Ovary (tissue), 7 donors: ENCODE measurements at regions not wholly inside any gene's neighbourhood (a gene's known extent, or its start where the extent isn't known, plus 50 kb on each side); places are given as distances from the start of the nearest gene placed in this dataset.

Experiments used
- DNase-seq, 5 donors: peaks; one replicate each; pipeline ENCODE4 v3.0.0-alpha.2; 2019 to 2020
- H3K27ac ChIP-seq, 2 donors: fragments of 200-600 bp; one replicate each; pipeline versions ENCODE4 v1.5.1 to v1.8.0; 2019 to 2022
- H3K27me3 ChIP-seq: fragments of 200-600 bp; one replicate; pipeline ENCODE4 v1.8.0; 2022
- H3K36me3 ChIP-seq: fragments of 200-600 bp; sonication (generic); one replicate; pipeline ENCODE4 v1.5.1; 2019
- H3K4me1 ChIP-seq: one replicate; pipeline ENCODE4 v1.8.1; 2013; ENCODE audit warnings: mild to moderate bottlenecking, moderate library complexity; ENCODE audit not compliant: insufficient read depth
- H3K4me3 ChIP-seq: fragments of 200-600 bp; sonication (generic); one replicate; pipeline ENCODE4 v1.5.1; 2017
- H3K9me3 ChIP-seq, 2 donors: fragments of 200-600 bp in 1 of 2; sonication (generic) in 1 of 2; one replicate each; pipeline versions ENCODE4 v1.5.1 to v1.8.1; 2013 to 2019; ENCODE audit warnings: mild to moderate bottlenecking in 1 of 2, moderate library complexity in 1 of 2
- CTCF ChIP-seq, 3 donors: fragments of 450-650 bp in 2 of 3; fragments of 200-600 bp in 1 of 3; IDR thresholded peaks; one replicate each; pipeline versions ENCODE4 v1.5.1 to v1.8.0; 2016 to 2022; ENCODE audit warnings: antibody characterized with exemption in 3 of 3, mild to moderate bottlenecking in 1 of 3
- EP300 ChIP-seq: sonication (generic); formaldehyde crosslinking; IDR thresholded peaks from one replicate; pipeline ENCODE4 v1.6.1; 2017; ENCODE audit warnings: antibody characterized with exemption
- POLR2A ChIP-seq: fragments of 450-650 bp; IDR thresholded peaks from one replicate; pipeline ENCODE4 v1.6.1; 2017; ENCODE audit warnings: antibody characterized with exemption, mild to moderate bottlenecking, moderate library complexity
- WGBS, 3 donors: extraction: QIAGEN DNeasy Blood & Tissue Kit in 1 of 3; methylation state at CpG; one replicate each; pipeline versions ENCODE4 v1.1.5 to v1.1.7; 2013 to 2017; 5-methylcytosine and 5-hydroxymethylcytosine counted together
- intact Hi-C, 4 donors: fragments of 100-400 bp; cut with DNase I; formaldehyde crosslinking; loops; one replicate each; pipeline versions ENCODE4 v1.11.0 to v1.15.1; 2022 to 2023
- donor health status: DM: no; HTN: no; CAD: no; lungs with moderate emphysema.
- donor health status: DM: no; HTN: no; CAD: no.
- donor health status: Bipolar disorder and iron deficiency.
- donor health status: DM: no; HTN: no; CAD: no.
- donor health status: DM: yes; HTN: yes; CAD: no.

- intact Hi-C loops, result no loop called here
- WGBS, 3 donors, result 85 to 92% (median 88%) methylated on average over 3 of the region's 3 CpGs
Measured at GRCh38 chr3:110210086-110210660, 861.4 kb upstream of the NECTIN3 start.

GRCh38 chr3:110226645-110227044 is 845.0 kb upstream of the NECTIN3 start:
- Histone ChIP-seq H3K27ac (no peak overlapping the region), H3K36me3 (no peaks in the 10 kb centered on the region), H3K4me3 (no peak overlapping the region), H3K9me3 (no peaks in the 10 kb centered on the region), H3K4me1 (peaks cover 4% of the 10 kb centered on the region), H3K27me3 (no peaks in the 10 kb centered on the region)
- no peak for TF ChIP-seq CTCF (IDR thresholded peaks at IDR 0.05)
- TF ChIP-seq EP300, result no peak
- no peak for TF ChIP-seq POLR2A
- WGBS, 3 donors, result 95 to 98% (median 96%) methylated on average over 1 of the region's 1 CpG
- intact Hi-C loops, result no loop called here
- DNase-seq, result no peak

More at GRCh38 chr3:110210086-110210660, 861.4 kb upstream of the NECTIN3 start:
- no peak overlapping the region for H3K4me3 ChIP-seq
- H3K9me3 ChIP-seq, result no peaks in the 10 kb centered on the region
- no peaks in the 10 kb centered on the region for H3K27me3 ChIP-seq
- no peak overlapping the region for H3K27ac ChIP-seq
- DNase-seq, result no peak
- H3K36me3 ChIP-seq, result no peaks in the 10 kb centered on the region
- no peaks in the 10 kb centered on the region for H3K4me1 ChIP-seq
- TF ChIP-seq EP300 (no peak), POLR2A (no peak), CTCF (IDR thresholded peaks at IDR 0.05) (no peak)

- no peaks in the 10 kb centered on the region for H3K27me3 ChIP-seq
- DNase-seq, result peak in 1 of 5 donors; percentile 15
- H3K9me3 ChIP-seq, result no peaks in the 10 kb centered on the region
- TF ChIP-seq EP300 (no peak), POLR2A (no peak), CTCF (IDR thresholded peaks at IDR 0.05) (no peak)
- H3K4me3 ChIP-seq, result no peak overlapping the region
- no peak overlapping the region for H3K27ac ChIP-seq
- peaks cover 4% of the 10 kb centered on the region for H3K4me1 ChIP-seq
- intact Hi-C loops, result no loop called here
- WGBS, 3 donors, result 2 to 5% (median 4%) methylated on average over 4 of the region's 4 CpGs
- no peaks in the 10 kb centered on the region for H3K36me3 ChIP-seq
Measured at GRCh38 chr3:110227991-110228390, 843.6 kb upstream of the NECTIN3 start.

GRCh38 chr3:110234831-110235230 is 836.8 kb upstream of the NECTIN3 start:
- intact Hi-C loops, result no loop called here
- no peak for DNase-seq
- Histone ChIP-seq H3K4me1 (no peaks in the 10 kb centered on the region), H3K9me3 (no peaks in the 10 kb centered on the region), H3K27ac (no peak overlapping the region), H3K4me3 (no peak overlapping the region), H3K27me3 (no peaks in the 10 kb centered on the region), H3K36me3 (no peaks in the 10 kb centered on the region)
- 87 to 91% (median 87%) methylated on average over 4 of the region's 4 CpGs for WGBS, 3 donors
- TF ChIP-seq POLR2A (no peak), EP300 (no peak), CTCF (IDR thresholded peaks at IDR 0.05) (no peak)
